SK-N-SH treated with all-trans-retinoic acid at 6 μM for 48 hours (cell line): ENCODE measurements at regions not wholly inside any gene's neighbourhood (a gene's known extent, or its start where the extent isn't known, plus 50 kb on each side); places are given as distances from the start of the nearest gene placed in this dataset.
A peak's percentile ranks its signal among the peaks of the same experiment; 100 is the strongest.

Experiments used
- ATAC-seq: fragments of 200-7000 bp; cut with Tn5 transposase; 3 replicates; pipeline ENCODE4 v1.9.1; 2020; ENCODE audit warnings: mild to moderate bottlenecking, moderate library complexity
- ARNTL ChIP-seq: fragments of 450-650 bp; formaldehyde crosslinking; IDR thresholded peaks from 2 replicates; pipeline ENCODE4 v1.5.0; 2020; ENCODE audit warnings: low read depth, mild to moderate bottlenecking, moderate library complexity, borderline replicate concordance
- BACH2 ChIP-seq: fragments of 250-450 bp; sonication (Bioruptor Pico); IDR thresholded peaks from 2 replicates; pipeline ENCODE4 v1.9.0; 2021; ENCODE audit warnings: mild to moderate bottlenecking, borderline replicate concordance
- CREB5 ChIP-seq: fragments of 250-450 bp; sonication (Bioruptor Pico); IDR thresholded peaks from 2 replicates; pipeline ENCODE4 v1.5.1; 2020; ENCODE audit warnings: low read depth, mild to moderate bottlenecking, moderate library complexity
- CSDC2 ChIP-seq: fragments of 250-450 bp; sonication (Bioruptor Pico); IDR thresholded peaks from 2 replicates; pipeline ENCODE4 v1.5.0; 2020; ENCODE audit warnings: mild to moderate bottlenecking, moderate library complexity
- CSRNP3 ChIP-seq: fragments of 250-450 bp; sonication (Bioruptor Pico); IDR thresholded peaks from 2 replicates; pipeline ENCODE4 v1.5.1; 2021; ENCODE audit warnings: mild to moderate bottlenecking, moderate library complexity
- ESRRG ChIP-seq: fragments of 250-450 bp; sonication (Bioruptor Pico); IDR thresholded peaks from 2 replicates; pipeline ENCODE4 v1.6.1; 2021; ENCODE audit warnings: mild to moderate bottlenecking
- GLIS3 ChIP-seq: fragments of 250-450 bp; sonication (Bioruptor Pico); IDR thresholded peaks from 2 replicates; pipeline ENCODE4 v1.5.0; 2020; ENCODE audit warnings: mild to moderate bottlenecking, moderate library complexity
- ISL1 ChIP-seq: fragments of 250-450 bp; sonication (Bioruptor Pico); IDR thresholded peaks from 2 replicates; pipeline ENCODE4 v2.1.2; 2022; ENCODE audit warnings: mild to moderate bottlenecking, moderate library complexity
- OSR1 ChIP-seq: fragments of 250-450 bp; sonication (Bioruptor Pico); IDR thresholded peaks from 2 replicates; pipeline ENCODE4 v1.8.0; 2022; ENCODE audit warnings: moderate library complexity, mild to moderate bottlenecking, inconsistent platforms
- POU6F1 ChIP-seq: fragments of 250-450 bp; sonication (Bioruptor Pico); IDR thresholded peaks from 2 replicates; pipeline ENCODE4 v1.8.0; 2021; ENCODE audit warnings: low read depth, mild to moderate bottlenecking, moderate library complexity, borderline replicate concordance
- PPARA ChIP-seq: fragments of 250-450 bp; sonication (Bioruptor Pico); IDR thresholded peaks from 2 replicates; pipeline ENCODE4 v1.5.0; 2020; ENCODE audit warnings: mild to moderate bottlenecking, borderline replicate concordance
- RARB ChIP-seq: fragments of 250-450 bp; sonication (Bioruptor Pico); IDR thresholded peaks from 2 replicates; pipeline ENCODE4 v1.8.0; 2021; ENCODE audit warnings: mild to moderate bottlenecking, moderate library complexity
- TCF4 ChIP-seq: fragments of 250-450 bp; sonication (Bioruptor Pico); IDR thresholded peaks from 2 replicates; pipeline ENCODE4 v1.8.0; 2021; ENCODE audit warnings: mild to moderate bottlenecking, moderate library complexity, borderline replicate concordance
- TOX ChIP-seq: fragments of 250-450 bp; sonication (Bioruptor Pico); IDR thresholded peaks from 2 replicates; pipeline ENCODE4 v1.8.0; 2021; ENCODE audit warnings: mild to moderate bottlenecking, moderate library complexity, borderline replicate concordance
- TSHZ2 ChIP-seq: fragments of 250-450 bp; sonication (Bioruptor Pico); IDR thresholded peaks from 2 replicates; pipeline ENCODE4 v1.5.0; 2020; ENCODE audit warnings: mild to moderate bottlenecking, moderate library complexity
- ZC3H10 ChIP-seq: fragments of 250-450 bp; sonication (Bioruptor Pico); IDR thresholded peaks from 2 replicates; pipeline ENCODE4 v1.5.1; 2021; ENCODE audit warnings: mild to moderate bottlenecking, moderate library complexity
- ZFP3 ChIP-seq: fragments of 250-450 bp; sonication (Bioruptor Pico); IDR thresholded peaks from 2 replicates; pipeline ENCODE4 v1.5.0; 2020; ENCODE audit warnings: mild to moderate bottlenecking, moderate library complexity
- ZFP30 ChIP-seq: fragments of 450-650 bp; formaldehyde crosslinking; IDR thresholded peaks from 2 replicates; pipeline ENCODE4 v1.5.0; 2022; ENCODE audit warnings: mild to moderate bottlenecking, moderate library complexity
- ZNF565 ChIP-seq: fragments of 450-650 bp; formaldehyde crosslinking; conservative IDR thresholded peaks from 2 replicates; pipeline ENCODE4 v1.5.0; 2020; ENCODE audit warnings: low read depth, mild to moderate bottlenecking, moderate library complexity
- ZNF70 ChIP-seq: fragments of 450-650 bp; formaldehyde crosslinking; IDR thresholded peaks from 2 replicates; pipeline ENCODE4 v1.5.0; 2020; ENCODE audit warnings: mild to moderate bottlenecking, moderate library complexity
- ZNF8 ChIP-seq: fragments of 450-650 bp; formaldehyde crosslinking; IDR thresholded peaks from 2 replicates; pipeline ENCODE4 v1.5.0; 2020; ENCODE audit warnings: mild to moderate bottlenecking, moderate library complexity

- TF ChIP-seq ZNF565 (CRISPR knock-in tag) (no peak), TCF4 (CRISPR knock-in tag) (peak; percentile 70)
- no peak for ATAC-seq
Observed at GRCh38 chr17:70423562-70423961, 254.2 kb downstream of the KCNJ2 start.

GRCh38 chr17:70426752-70427151 lies 257.4 kb downstream of the KCNJ2 start:
- ATAC-seq, result no peak
- TF ChIP-seq CREB5 (CRISPR knock-in tag) (no peak), TCF4 (CRISPR knock-in tag) (no peak), ISL1 (CRISPR knock-in tag) (no peak), PPARA (CRISPR knock-in tag) (no peak), RARB (no peak), CSDC2 (CRISPR knock-in tag) (no peak), ZFP3 (no peak), BACH2 (CRISPR knock-in tag) (no peak), POU6F1 (CRISPR knock-in tag) (no peak), ZC3H10 (CRISPR knock-in tag) (no peak), ZNF565 (CRISPR knock-in tag) (no peak), CSRNP3 (CRISPR knock-in tag) (no peak), TSHZ2 (CRISPR knock-in tag) (no peak), ZFP30 (CRISPR knock-in tag) (no peak), ESRRG (CRISPR knock-in tag) (no peak), OSR1 (no peak), GLIS3 (CRISPR knock-in tag) (no peak)

- TF ChIP-seq ZFP3, result no peak
- TF ChIP-seq ZC3H10 (CRISPR knock-in tag), result no peak
- TF ChIP-seq CSRNP3 (CRISPR knock-in tag), result no peak
- no peak for TF ChIP-seq TOX (CRISPR knock-in tag)
- no peak for TF ChIP-seq ZNF8
- TF ChIP-seq ARNTL (CRISPR knock-in tag), result no peak
- TF ChIP-seq ZNF70 (CRISPR knock-in tag), result no peak
- TF ChIP-seq ZNF565 (CRISPR knock-in tag), result no peak
- no peak for TF ChIP-seq RARB
- no peak for TF ChIP-seq PPARA (CRISPR knock-in tag)
- TF ChIP-seq TCF4 (CRISPR knock-in tag), result no peak
- no peak for TF ChIP-seq GLIS3 (CRISPR knock-in tag)
- no peak for ATAC-seq
Observed at GRCh38 chr17:70434536-70435490, 265.5 kb downstream of the KCNJ2 start.
